Fibroblast of lung (primary cell): ENCODE measurements at regions not wholly inside any gene's neighbourhood (a gene's known extent, or its start where the extent isn't known, plus 50 kb on each side); places are given as distances from the start of the nearest gene placed in this dataset.

ENCODE experiments used
- CTCF ChIP-seq, 2 donors: IDR thresholded peaks in 1 of 2; conservative IDR thresholded peaks in 1 of 2; 1 replicate in 1 of 2; 2 replicates in 1 of 2; pipeline ENCODE4 v1.5.1; 2011 to 2012; ENCODE audit warnings: low read length in 2 of 2, control low read depth in 1 of 2, inconsistent platforms in 1 of 2, low read depth in 1 of 2, mild to moderate bottlenecking in 1 of 2
- EZH2 ChIP-seq: IDR thresholded peaks from 2 replicates; pipeline ENCODE4 v1.5.1; 2012; ENCODE audit warnings: low read length, control low read depth, mild to moderate bottlenecking; ENCODE audit errors: missing control alignments

- TF ChIP-seq CTCF (conservative IDR thresholded peaks at IDR 0.05 in 1 of 2, IDR thresholded peaks at IDR 0.05 in 1 of 2; ENCODE audit: low read depth in 1 of 2, low read length in 2 of 2) (no peak), EZH2 (no peak)
These were observed 435.7 kb upstream of the DCN start for GRCh38 chr12:91618281-91618680.
